Effector memory CD8-positive, alpha-beta T cell (primary cell): ENCODE measurements at regions not wholly inside any gene's neighbourhood (a gene's known extent, or its start where the extent isn't known, plus 50 kb on each side); places are given as distances from the start of the nearest gene placed in this dataset.

ENCODE experiments used
- ATAC-seq: fragments of 150-1000 bp; cut with Tn5 transposase; replicated peaks from 2 replicates; pipeline ENCODE4 v1.10.0; 2021; ENCODE audit warnings: mild to moderate bottlenecking, moderate library complexity
- DNase-seq, 3 experiments: peaks; one replicate each; pipeline ENCODE4 v3.0.0; 2021
- H3K27ac Mint-ChIP-seq, 2 donors: one replicate each; pipeline ENCODE4 v1.8.0; 2022; ENCODE audit warnings: mild to moderate bottlenecking in 2 of 2, mixed read lengths in 2 of 2, moderate library complexity in 2 of 2
- H3K27me3 Mint-ChIP-seq, 2 donors: one replicate each; pipeline ENCODE4 v1.8.0; 2022; ENCODE audit warnings: mixed read lengths in 2 of 2
- H3K36me3 Mint-ChIP-seq: one replicate; pipeline ENCODE4 v1.8.0; 2022; ENCODE audit warnings: mild to moderate bottlenecking, moderate library complexity, mixed read lengths; ENCODE audit not compliant: insufficient read depth
- H3K4me1 Mint-ChIP-seq, 2 donors: one replicate each; pipeline ENCODE4 v1.8.0; 2022; ENCODE audit warnings: low read depth in 2 of 2, mixed read lengths in 2 of 2
- H3K4me3 Mint-ChIP-seq, 2 donors: one replicate each; pipeline ENCODE4 v1.8.0; 2022; ENCODE audit warnings: mild to moderate bottlenecking in 2 of 2, mixed read lengths in 2 of 2, moderate library complexity in 2 of 2
- H3K9me3 Mint-ChIP-seq, 2 donors: one replicate each; pipeline ENCODE4 v1.8.0; 2022; ENCODE audit warnings: mixed read lengths in 2 of 2

DNA sequence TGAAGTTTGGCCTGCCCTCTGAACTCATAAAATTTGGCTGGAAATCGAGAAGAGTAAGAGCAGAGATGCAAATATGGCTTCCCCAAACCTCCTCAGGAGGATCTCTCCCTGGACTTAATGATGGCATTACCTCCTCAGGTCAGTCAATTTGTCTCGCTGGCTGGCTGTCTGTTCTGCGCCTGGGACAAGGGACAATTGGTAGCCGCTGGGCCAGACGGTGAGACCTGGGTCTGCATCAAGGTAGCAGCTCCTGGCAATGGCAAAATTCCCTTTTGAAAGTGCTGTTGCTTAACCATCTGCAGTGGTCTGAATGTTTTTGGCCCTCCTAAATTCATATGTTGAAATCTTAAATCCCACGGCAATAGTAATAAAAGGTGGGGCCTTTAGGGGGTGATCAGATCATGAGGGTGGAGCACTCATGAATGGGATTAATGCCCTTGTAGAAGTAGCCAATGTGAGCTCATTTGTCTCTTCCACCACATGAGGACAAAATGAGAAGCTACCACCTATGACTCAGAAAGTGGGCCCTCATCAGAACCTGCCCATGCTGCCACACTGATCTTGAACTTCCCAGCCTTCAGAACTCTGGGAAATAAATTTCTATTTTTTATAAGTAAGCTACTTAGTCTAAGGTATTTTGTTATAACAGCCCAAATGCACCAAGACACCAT, 439.3 kb upstream of the KLF4 start:
- H3K36me3 Mint-ChIP-seq, result no peaks in the 10 kb centered on the region
- DNase-seq, result no peak
- no peaks in the 10 kb centered on the region for H3K4me1 Mint-ChIP-seq
- H3K27me3 Mint-ChIP-seq, result no peaks in the 10 kb centered on the region
- no peak for ATAC-seq
- H3K9me3 Mint-ChIP-seq, result peaks cover 4 to 6% of the 10 kb centered on the region in 2 donors
- H3K4me3 Mint-ChIP-seq, result no peak overlapping the region
- no peak overlapping the region for H3K27ac Mint-ChIP-seq

GRCh38 chr9:107927276-107927675, 437.7 kb upstream of the KLF4 start:
- ATAC-seq (no peak), DNase-seq (no peak)
- Mint-ChIP-seq H3K36me3 (no peaks in the 10 kb centered on the region), H3K4me3 (no peak overlapping the region), H3K27ac (no peak overlapping the region), H3K4me1 (no peaks in the 10 kb centered on the region), H3K9me3 (peaks cover 6 to 10% of the 10 kb centered on the region in 2 donors), H3K27me3 (no peaks in the 10 kb centered on the region)

GRCh38 chr9:107925749-107926297, 436.3 kb upstream of the KLF4 start:
- H3K4me3 Mint-ChIP-seq, result no peak overlapping the region
- H3K4me1 Mint-ChIP-seq, result no peaks in the 10 kb centered on the region
- H3K36me3 Mint-ChIP-seq, result no peaks in the 10 kb centered on the region
- H3K27ac Mint-ChIP-seq, result no peak overlapping the region
- ATAC-seq, result no peak
- no peak for DNase-seq
- H3K27me3 Mint-ChIP-seq, result no peaks in the 10 kb centered on the region
- peaks cover 8 to 10% of the 10 kb centered on the region in 2 donors for H3K9me3 Mint-ChIP-seq

- Mint-ChIP-seq H3K4me1 (no peaks in the 10 kb centered on the region), H3K36me3 (no peaks in the 10 kb centered on the region), H3K27me3 (no peaks in the 10 kb centered on the region), H3K4me3 (no peak overlapping the region), H3K27ac (no peak overlapping the region), H3K9me3 (peaks cover 2 to 10% of the 10 kb centered on the region in 2 donors)
- no peak for DNase-seq
- ATAC-seq, result no peak
Measured at GRCh38 chr9:107922260-107922659, 432.7 kb upstream of the KLF4 start.

DNA sequence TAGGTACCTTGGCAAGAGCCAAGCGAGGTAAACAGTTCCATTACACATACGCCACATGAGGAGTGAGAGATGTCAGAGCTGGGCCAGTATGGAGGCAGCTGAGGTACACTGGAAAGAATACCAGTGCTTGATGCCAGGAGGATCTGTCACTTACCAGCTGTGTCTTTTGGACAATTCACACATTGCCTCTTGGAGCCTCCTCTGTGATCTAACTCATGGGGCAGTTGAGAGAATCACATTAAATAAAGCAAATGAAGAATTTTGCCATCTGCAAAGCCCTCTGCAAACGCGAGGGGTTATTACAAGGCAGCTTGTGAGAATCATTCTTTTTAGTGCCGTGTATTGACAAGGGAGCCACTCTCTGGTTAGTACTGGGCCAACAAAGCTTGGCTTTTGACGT, 429.7 kb upstream of the KLF4 start:
- H3K27ac Mint-ChIP-seq, result no peak overlapping the region
- peaks cover 2 to 10% of the 10 kb centered on the region in 2 donors for H3K9me3 Mint-ChIP-seq
- H3K36me3 Mint-ChIP-seq, result no peaks in the 10 kb centered on the region
- H3K4me3 Mint-ChIP-seq, result no peak overlapping the region
- no peaks in the 10 kb centered on the region for H3K27me3 Mint-ChIP-seq
- no peak for ATAC-seq
- no peaks in the 10 kb centered on the region for H3K4me1 Mint-ChIP-seq
- DNase-seq, result no peak

DNA sequence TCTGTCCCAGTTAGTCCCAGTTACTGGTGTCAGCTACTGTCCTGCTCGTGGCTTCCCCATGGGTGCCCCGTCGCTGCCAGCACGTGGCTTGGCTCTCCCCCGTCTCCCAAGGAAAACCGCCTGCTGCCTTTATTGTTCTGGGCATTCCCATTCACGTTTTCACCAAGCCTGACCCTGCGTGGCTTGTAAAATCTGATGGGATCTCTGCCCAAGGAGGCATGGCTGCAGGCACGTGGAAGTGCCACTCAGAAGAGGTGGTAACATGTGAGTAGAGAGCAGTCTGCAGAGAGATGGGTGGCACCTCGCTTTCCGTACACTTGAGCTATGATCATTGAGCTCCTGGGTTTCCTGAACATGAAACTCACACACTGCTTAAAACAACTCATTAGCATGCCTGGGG, 429.2 kb upstream of the KLF4 start:
- H3K27me3 Mint-ChIP-seq, result no peaks in the 10 kb centered on the region
- DNase-seq (no peak), ATAC-seq (no peak)
- no peaks in the 10 kb centered on the region for H3K36me3 Mint-ChIP-seq
- no peak overlapping the region for H3K4me3 Mint-ChIP-seq
- no peak overlapping the region for H3K27ac Mint-ChIP-seq
- peaks cover 2 to 6% of the 10 kb centered on the region in 2 donors for H3K9me3 Mint-ChIP-seq
- H3K4me1 Mint-ChIP-seq, result no peaks in the 10 kb centered on the region

- H3K4me3 Mint-ChIP-seq, result no peak overlapping the region
- H3K27me3 Mint-ChIP-seq, result no peaks in the 10 kb centered on the region
- ATAC-seq (no peak), DNase-seq (no peak)
- H3K36me3 Mint-ChIP-seq, result no peaks in the 10 kb centered on the region
- no peaks in the 10 kb centered on the region for H3K4me1 Mint-ChIP-seq
- H3K27ac Mint-ChIP-seq, result no peak overlapping the region
- H3K9me3 Mint-ChIP-seq, result no peaks in the 10 kb centered on the region
Measured at GRCh38 chr9:107914151-107914550, 424.6 kb upstream of the KLF4 start.

GRCh38 chr9:107907715-107908114, 418.1 kb upstream of the KLF4 start:
- Mint-ChIP-seq H3K27me3 (no peaks in the 10 kb centered on the region), H3K36me3 (no peaks in the 10 kb centered on the region), H3K27ac (no peak overlapping the region), H3K9me3 (peaks cover 0 to 2% of the 10 kb centered on the region in 2 donors), H3K4me1 (no peaks in the 10 kb centered on the region), H3K4me3 (no peak overlapping the region)
- DNase-seq (no peak), ATAC-seq (no peak)

GRCh38 chr9:107907255-107907654, 417.7 kb upstream of the KLF4 start:
- H3K4me1 Mint-ChIP-seq, result no peaks in the 10 kb centered on the region
- H3K9me3 Mint-ChIP-seq, result peaks cover 0 to 2% of the 10 kb centered on the region in 2 donors
- no peak overlapping the region for H3K27ac Mint-ChIP-seq
- H3K27me3 Mint-ChIP-seq, result no peaks in the 10 kb centered on the region
- no peak for DNase-seq
- no peak overlapping the region for H3K4me3 Mint-ChIP-seq
- no peak for ATAC-seq
- H3K36me3 Mint-ChIP-seq, result no peaks in the 10 kb centered on the region

DNA sequence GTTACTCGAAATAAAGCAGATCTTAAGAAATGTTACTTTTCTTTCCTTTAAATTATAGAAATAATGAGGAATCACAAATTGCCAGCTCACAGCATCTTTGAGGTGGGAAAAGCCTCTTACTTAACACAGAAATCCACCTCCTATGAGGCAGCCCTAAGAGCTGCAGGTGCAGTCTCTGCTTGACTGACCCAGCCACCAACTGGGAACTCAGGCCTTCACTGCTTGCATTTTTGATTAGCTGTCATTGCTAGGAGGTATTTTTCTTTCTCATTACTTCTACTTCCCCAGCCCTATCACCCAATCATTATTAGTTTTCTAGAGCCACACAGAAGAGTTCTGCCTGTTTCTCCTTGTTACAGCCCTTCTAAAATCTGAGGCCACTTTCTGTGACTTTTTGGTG, 416.5 kb upstream of the KLF4 start:
- no peak for DNase-seq
- no peaks in the 10 kb centered on the region for H3K27me3 Mint-ChIP-seq
- H3K9me3 Mint-ChIP-seq, result peaks cover 0 to 2% of the 10 kb centered on the region in 2 donors
- H3K4me1 Mint-ChIP-seq, result no peaks in the 10 kb centered on the region
- no peaks in the 10 kb centered on the region for H3K36me3 Mint-ChIP-seq
- no peak overlapping the region for H3K4me3 Mint-ChIP-seq
- ATAC-seq, result no peak
- H3K27ac Mint-ChIP-seq, result no peak overlapping the region

GRCh38 chr9:107905308-107906020, 415.9 kb upstream of the KLF4 start:
- no peak overlapping the region for H3K4me3 Mint-ChIP-seq
- H3K27me3 Mint-ChIP-seq, result no peaks in the 10 kb centered on the region
- no peak overlapping the region for H3K27ac Mint-ChIP-seq
- DNase-seq, result no peak
- H3K36me3 Mint-ChIP-seq, result no peaks in the 10 kb centered on the region
- no peaks in the 10 kb centered on the region for H3K4me1 Mint-ChIP-seq
- no peak for ATAC-seq
- peaks cover 0 to 2% of the 10 kb centered on the region in 2 donors for H3K9me3 Mint-ChIP-seq

GRCh38 chr9:107899961-107900330, 410.4 kb upstream of the KLF4 start:
- peaks cover 4 to 8% of the 10 kb centered on the region in 2 donors for H3K9me3 Mint-ChIP-seq
- ATAC-seq (no peak), DNase-seq (no peak)
- no peak overlapping the region for H3K4me3 Mint-ChIP-seq
- no peaks in the 10 kb centered on the region for H3K4me1 Mint-ChIP-seq
- no peaks in the 10 kb centered on the region for H3K27me3 Mint-ChIP-seq
- no peaks in the 10 kb centered on the region for H3K36me3 Mint-ChIP-seq
- H3K27ac Mint-ChIP-seq, result no peak overlapping the region

DNA sequence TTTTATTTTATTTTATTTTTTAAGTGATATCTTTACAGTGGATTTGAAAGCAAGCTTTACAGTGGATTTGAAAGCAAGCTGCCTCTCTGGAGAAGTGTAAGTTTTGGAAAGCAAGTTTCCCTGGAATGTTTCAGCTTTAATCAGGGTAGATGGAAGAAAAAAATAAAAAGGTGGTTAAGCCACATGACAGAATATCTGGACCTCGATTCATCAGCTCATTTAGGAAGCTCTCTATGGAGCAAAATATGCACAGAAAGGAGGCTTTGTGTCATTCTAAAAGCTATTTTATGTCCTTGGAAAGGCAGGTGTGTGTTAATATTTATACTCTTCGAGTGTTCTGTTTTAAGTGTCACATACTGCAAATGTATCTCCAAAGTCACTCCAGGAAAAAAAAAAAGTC, 409.2 kb upstream of the KLF4 start:
- H3K4me1 Mint-ChIP-seq, result no peaks in the 10 kb centered on the region

GRCh38 chr9:107896544-107896943, 407.0 kb upstream of the KLF4 start:
- Mint-ChIP-seq H3K4me3 (no peak overlapping the region), H3K27me3 (no peaks in the 10 kb centered on the region)

More for the DNA sequence above, 409.2 kb upstream of the KLF4 start:
- Mint-ChIP-seq H3K4me3 (no peak overlapping the region), H3K9me3 (peaks cover 4 to 8% of the 10 kb centered on the region in 2 donors), H3K27ac (no peak overlapping the region), H3K27me3 (no peaks in the 10 kb centered on the region), H3K36me3 (no peaks in the 10 kb centered on the region)
- DNase-seq, result no peak
- ATAC-seq, result no peak

More at GRCh38 chr9:107896544-107896943, 407.0 kb upstream of the KLF4 start:
- ATAC-seq, result no peak
- Mint-ChIP-seq H3K27ac (no peak overlapping the region), H3K4me1 (no peaks in the 10 kb centered on the region), H3K9me3 (peaks cover 7 to 16% of the 10 kb centered on the region in 2 donors), H3K36me3 (no peaks in the 10 kb centered on the region)
- no peak for DNase-seq
